Activated CD8-positive, alpha-beta memory T cell treated with anti-CD3 and anti-CD28 coated beads, Interleukin-2, amount 50 U/mL, for 24 hours (primary cell): ENCODE measurements at regions not wholly inside any gene's neighbourhood (a gene's known extent, or its start where the extent isn't known, plus 50 kb on each side); places are given as distances from the start of the nearest gene placed in this dataset.
A peak's percentile ranks its signal among the peaks of the same experiment; 100 is the strongest.

Experiments used
- DNase-seq: peaks from one replicate; pipeline ENCODE4 v3.0.0-alpha.2; 2020; ENCODE audit errors: extremely low read depth

GRCh38 chr22:19574247-19574646 lies 50.0 kb upstream of the CLDN5 start:
- no peak for DNase-seq

GRCh38 chr22:19576460-19577421 lies 52.5 kb upstream of the CLDN5 start:
- DNase-seq: peak; percentile 23

DNA sequence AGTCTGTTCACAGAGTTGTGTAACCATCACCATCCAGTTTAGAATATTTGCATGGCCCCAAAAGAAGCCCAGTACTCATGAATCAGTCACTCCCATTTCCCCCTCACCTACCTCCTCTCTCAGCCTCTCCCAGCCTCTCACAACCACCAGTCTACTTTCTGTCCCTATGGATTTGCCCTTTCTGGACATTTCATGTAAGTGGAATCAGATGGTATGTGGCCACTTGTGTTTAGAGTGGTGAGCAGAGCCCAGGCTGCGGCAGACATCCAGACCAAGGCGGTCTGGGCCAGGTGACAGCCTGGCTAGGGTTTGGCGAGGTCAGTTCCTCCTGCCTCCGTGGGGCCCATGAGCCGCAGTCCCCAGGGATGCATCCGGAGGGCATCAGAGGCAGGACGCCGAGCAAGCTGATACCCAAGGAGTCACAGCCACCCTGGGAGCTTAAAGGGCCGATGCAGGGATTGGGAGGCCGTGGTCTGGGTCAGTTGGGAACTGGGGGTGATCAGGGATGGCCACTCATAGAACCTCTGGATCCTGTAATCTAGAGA lies 53.3 kb upstream of the CLDN5 start:
- DNase-seq: no peak

GRCh38 chr22:19578180-19579004 lies 54.2 kb upstream of the CLDN5 start:
- DNase-seq: no peak

- no peak for DNase-seq
These were observed 55.1 kb upstream of the CLDN5 start for GRCh38 chr22:19579115-19579811.

GRCh38 chr22:19579880-19580279 lies 55.7 kb upstream of the CLDN5 start:
- DNase-seq: no peak

GRCh38 chr22:19580291-19580890 lies 56.2 kb upstream of the CLDN5 start:
- no peak for DNase-seq

DNA sequence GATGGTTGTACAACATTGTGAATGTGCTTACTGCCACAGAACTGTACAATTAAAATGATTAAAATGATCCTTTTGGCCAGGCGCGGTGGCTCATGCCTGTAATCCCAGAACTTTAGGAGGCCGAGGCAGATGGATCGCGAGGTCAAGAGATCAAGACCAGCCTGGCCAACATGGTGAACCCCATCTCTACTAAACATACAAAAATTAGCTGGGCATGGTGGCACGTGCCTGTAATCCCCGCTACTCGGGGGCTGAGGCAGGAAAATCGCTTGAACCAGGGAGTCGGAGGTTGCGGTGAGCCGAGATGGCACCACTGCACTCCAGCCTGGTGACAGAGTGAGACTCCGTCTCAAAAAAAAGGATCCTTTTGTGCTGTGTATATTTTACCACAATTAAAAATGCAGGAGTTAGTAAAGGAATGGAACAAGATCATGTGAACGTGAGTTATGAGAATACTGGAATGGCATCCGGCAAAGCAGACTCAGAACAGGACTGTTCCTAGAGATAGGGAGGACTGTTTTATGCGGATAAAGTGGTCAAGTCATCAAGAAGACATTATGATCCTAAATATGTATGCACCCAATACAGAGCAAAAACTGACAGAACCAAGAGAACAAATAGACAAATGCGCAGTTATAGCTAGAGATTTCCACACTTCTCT lies 58.0 kb upstream of the CLDN5 start:
- no peak for DNase-seq

- no peak for DNase-seq
These were observed 62.9 kb upstream of the CLDN5 start for GRCh38 chr22:19586922-19587684.

DNA sequence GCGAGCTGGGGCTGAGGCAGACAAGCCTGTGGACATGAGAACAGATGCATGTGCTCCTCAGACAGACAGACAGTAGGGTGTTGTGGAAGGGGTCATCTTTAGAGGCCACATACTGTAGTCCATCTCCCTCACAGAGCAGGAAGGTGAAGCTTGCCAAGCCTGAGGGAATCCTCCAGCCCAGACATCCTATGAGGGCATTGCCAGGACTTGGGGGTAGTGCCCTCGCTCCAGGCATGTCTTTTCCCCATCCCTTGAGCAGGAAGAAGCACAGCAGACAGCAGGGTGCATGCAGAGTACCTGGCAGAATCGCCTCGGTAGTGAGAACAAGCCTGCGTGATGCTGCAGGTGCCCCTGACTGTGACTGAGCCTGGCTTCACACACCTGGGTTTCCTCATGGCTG lies 66.5 kb upstream of the CLDN5 start:
- DNase-seq: no peak

GRCh38 chr22:19591568-19591967 lies 67.4 kb upstream of the CLDN5 start:
- no peak for DNase-seq

- no peak for DNase-seq
These were observed 68.3 kb upstream of the CLDN5 start for GRCh38 chr22:19592464-19592863.

DNA sequence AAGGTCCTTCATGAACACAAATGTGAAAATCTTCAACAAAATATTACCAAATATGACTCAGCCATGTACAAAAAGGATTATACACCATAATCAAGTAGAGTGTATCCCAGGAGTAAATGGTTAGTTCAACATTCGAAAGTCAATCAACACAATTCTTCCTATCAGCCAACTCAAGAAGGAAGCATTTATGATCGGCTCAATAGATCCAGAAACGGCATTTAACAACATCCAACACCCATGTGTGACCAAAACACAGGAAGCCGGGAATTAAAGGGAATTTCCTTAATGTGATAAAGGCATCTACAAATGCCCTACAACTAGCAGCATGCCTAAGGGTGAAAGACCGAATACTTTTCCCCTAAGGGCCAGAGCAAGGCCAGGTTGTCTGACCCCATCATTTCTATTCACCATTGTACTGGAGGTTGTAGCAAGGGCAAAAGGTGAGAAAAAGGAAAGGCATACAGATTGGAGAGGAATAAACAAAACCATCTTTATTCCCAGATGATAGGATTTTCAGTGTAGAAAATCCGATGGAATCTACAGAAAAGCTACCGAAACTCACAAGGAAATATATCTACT lies 69.9 kb upstream of the CLDN5 start:
- DNase-seq: no peak

DNA sequence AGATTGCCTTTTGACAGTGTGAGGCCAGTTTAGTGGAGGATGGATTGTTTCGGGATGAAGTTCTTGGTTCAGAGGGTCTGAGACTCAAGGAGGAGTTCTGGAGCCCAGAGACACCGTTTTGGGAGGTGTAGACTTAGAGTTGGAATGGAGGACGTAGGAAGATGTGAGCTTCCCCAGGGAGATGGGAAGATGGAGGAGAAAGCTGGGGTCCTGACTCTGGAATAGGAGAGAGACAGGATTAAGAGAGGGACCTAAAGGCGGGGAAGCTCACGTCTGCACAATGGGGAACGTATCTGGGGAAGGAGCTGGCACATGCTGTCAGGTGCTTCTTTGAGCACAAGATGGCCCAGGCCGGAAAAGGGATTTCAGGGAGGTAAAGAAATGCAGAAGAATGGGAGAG lies 71.3 kb upstream of the CLDN5 start:
- no peak for DNase-seq

DNA sequence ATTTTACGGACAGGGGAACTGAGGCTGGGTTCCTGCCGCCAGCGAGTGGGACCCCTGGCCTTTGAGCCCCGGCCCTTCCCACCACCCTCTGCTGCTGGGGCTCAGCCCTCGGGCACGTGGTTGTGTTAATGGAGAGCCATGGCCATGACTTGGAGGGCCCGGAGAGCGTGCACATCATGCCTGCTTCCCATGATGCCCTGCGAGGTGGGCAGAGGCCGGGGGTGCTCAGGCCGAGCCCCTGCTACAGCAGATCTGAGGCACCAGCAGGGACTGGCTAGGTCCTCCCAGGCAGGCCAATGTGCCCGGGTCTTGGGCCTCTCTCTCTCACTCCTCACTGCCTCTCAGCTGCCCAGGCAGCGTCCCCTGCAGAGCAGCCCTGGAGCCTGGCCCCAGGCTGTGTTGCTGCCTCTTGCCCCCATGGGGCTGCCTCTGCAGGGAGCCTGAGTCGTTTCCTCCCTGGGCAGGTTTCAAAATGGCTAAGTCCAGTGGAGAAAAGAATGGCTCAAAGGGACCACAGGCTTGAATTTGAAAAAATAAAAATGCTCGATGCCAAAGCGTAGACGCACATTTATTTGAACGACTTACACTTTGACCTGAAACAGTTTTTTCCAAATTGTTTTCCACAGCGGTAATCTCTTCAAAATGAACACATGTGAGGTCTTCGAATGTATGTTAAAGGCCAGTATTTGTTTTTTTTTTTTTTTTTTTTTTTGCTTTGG lies 72.6 kb upstream of the CLDN5 start:
- DNase-seq: no peak

DNA sequence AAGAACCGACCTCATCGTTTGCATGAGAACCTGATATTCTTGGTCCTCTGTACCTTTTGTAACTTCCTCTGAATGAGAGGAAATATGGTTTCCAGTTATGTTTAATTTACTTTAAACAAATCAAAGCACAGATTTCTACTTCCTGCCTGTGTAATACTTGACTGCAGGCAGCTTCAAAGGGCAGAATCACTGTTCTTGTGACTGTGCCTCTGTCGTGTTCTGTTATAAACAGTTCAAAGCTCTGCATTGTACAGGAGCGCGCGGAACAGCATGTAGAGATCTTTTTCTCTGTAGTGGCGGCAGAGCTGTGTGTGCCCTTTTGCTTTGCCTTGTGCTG lies 73.2 kb upstream of the CLDN5 start:
- DNase-seq: no peak

DNA sequence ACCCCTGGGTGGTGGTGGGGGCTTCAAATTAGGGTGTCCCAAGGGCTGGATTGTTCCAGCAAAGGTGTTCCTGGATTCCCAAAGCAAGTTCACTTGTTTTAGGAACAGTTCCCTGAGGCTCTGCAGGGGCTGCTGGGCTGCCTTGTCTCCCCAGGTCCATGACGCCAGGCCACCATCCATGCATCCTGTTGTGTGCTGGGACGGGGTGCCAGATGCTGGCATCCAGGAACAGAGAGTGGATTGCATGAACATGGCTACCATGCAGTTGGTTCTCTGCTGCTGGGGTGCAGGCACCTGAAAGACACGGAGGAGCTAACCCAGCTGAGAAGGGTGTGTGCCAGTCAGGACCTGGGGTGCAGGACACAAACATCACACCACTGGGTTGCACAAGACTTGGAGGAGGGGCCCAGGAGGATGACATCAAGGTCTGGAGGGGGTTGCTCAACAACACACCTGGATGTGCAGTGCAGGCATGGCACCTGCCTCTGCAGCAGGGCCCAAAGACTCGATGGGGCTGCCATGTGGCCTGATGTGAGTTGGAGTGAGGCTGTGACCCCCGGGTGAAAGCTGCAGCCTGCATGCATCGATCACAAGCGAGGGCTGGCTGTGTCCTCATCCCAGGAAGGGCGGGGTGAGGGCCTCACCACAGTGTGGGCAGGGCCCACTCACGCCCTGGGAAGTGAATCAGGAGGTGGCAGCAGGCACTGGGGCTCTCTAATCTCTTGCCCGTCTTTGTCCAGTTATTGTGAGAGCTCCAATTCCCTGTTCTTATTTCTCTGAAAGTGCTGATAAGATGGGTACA lies 74.0 kb upstream of the CLDN5 start:
- no peak for DNase-seq

DNA sequence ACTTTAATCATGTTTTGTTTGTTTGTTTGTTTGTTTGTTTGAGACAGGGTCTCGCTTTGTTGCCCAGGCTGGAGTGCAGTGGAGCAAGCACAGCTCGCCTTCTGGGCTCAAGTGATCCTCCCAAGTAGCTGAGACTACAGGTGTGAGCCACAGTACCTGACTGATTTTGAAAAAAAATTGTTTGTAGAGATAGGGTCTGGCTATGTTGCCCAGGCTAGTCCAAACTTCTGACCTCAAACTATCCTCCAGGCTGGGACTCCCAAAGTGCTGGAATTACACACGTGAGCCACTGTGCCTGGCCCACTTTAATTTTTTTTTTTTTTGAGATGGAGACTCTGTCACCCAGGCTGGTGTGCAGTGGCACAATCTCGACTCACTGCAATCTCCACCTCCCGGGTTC lies 74.8 kb upstream of the CLDN5 start:
- DNase-seq: no peak
